Lower leg skin (tissue), 3 donors: ENCODE measurements at regions not wholly inside any gene's neighbourhood (a gene's known extent, or its start where the extent isn't known, plus 50 kb on each side); places are given as distances from the start of the nearest gene placed in this dataset.

Experiments used
- CTCF ChIP-seq, 3 donors: fragments of 450-650 bp; IDR thresholded peaks; one replicate each; pipeline ENCODE4 v1.5.1; 2016; ENCODE audit warnings: antibody characterized with exemption in 3 of 3, mild to moderate bottlenecking in 3 of 3, moderate library complexity in 2 of 3
- POLR2A ChIP-seq, 2 donors: fragments of 450-650 bp; IDR thresholded peaks; one replicate each; pipeline ENCODE4 v1.6.1; 2016 to 2017; ENCODE audit warnings: antibody characterized with exemption in 2 of 2, mild to moderate bottlenecking in 1 of 2, moderate library complexity in 1 of 2

- TF ChIP-seq CTCF (IDR thresholded peaks at IDR 0.05), result no peak
- TF ChIP-seq POLR2A (IDR thresholded peaks at IDR 0.05), result no peak
These were observed 117.0 kb downstream of the OAT start for GRCh38 chr10:124301736-124302135.
